Aorta (tissue), 5 donors: ENCODE measurements at regions not wholly inside any gene's neighbourhood (a gene's known extent, or its start where the extent isn't known, plus 50 kb on each side); places are given as distances from the start of the nearest gene placed in this dataset.

Experiments
- ATAC-seq: fragments of 200-7000 bp; cut with Tn5 transposase; one replicate; pipeline ENCODE4 v1.9.1; 2022; ENCODE audit warnings: moderate library complexity; ENCODE audit not compliant: low FRiP score
- DNase-seq, 2 donors: peaks; one replicate each; pipeline ENCODE4 v3.0.0-alpha.2; 2020
- H3K27ac ChIP-seq, 2 donors: one replicate each; pipeline ENCODE4 v1.5.1; 2013; ENCODE audit warnings: low read length in 2 of 2, mild to moderate bottlenecking in 2 of 2, moderate library complexity in 2 of 2, control low read depth in 1 of 2, inconsistent platforms in 1 of 2, low read depth in 1 of 2
- H3K27me3 ChIP-seq, 2 donors: one replicate each; pipeline ENCODE4 v1.6.1; 2013; ENCODE audit warnings: control low read depth in 1 of 2, low read length in 1 of 2, mild to moderate bottlenecking in 1 of 2, moderate library complexity in 1 of 2; ENCODE audit not compliant: insufficient read depth in 2 of 2, control insufficient read depth in 1 of 2
- H3K36me3 ChIP-seq, 2 donors: one replicate each; pipeline ENCODE4 v1.6.1; 2013; ENCODE audit warnings: control low read depth in 1 of 2, low read length in 1 of 2, mild to moderate bottlenecking in 1 of 2; ENCODE audit not compliant: insufficient read depth in 2 of 2, control insufficient read depth in 1 of 2
- H3K4me1 ChIP-seq, 2 donors: one replicate each; pipeline ENCODE4 v1.6.1; 2013; ENCODE audit warnings: low read length in 2 of 2, control low read depth in 1 of 2, mild to moderate bottlenecking in 1 of 2, moderate library complexity in 1 of 2; ENCODE audit not compliant: insufficient read depth in 2 of 2, control insufficient read depth in 1 of 2
- H3K4me3 ChIP-seq, 2 donors: one replicate each; pipeline ENCODE4 v1.5.1; 2013; ENCODE audit warnings: low read length in 2 of 2, control low read depth in 1 of 2, mild to moderate bottlenecking in 1 of 2
- H3K9me3 ChIP-seq: one replicate; pipeline ENCODE4 v1.6.1; 2013; ENCODE audit warnings: mild to moderate bottlenecking, low read length; ENCODE audit not compliant: control insufficient read depth
- WGBS, 2 donors: extraction: QIAGEN DNeasy Blood & Tissue Kit; methylation state at CpG; one replicate each; pipeline ENCODE4 v1.1.7; 2013; 5-methylcytosine and 5-hydroxymethylcytosine counted together
- intact Hi-C, 2 donors: fragments of 100-400 bp; cut with DNase I; formaldehyde crosslinking; loops; one replicate each; pipeline versions ENCODE4 v1.14.2 to v1.15.0; 2022
- donor health status: healthy with polysubstance abuse.
- donor health status: Bipolar disorder and iron deficiency.
- donor health status: DM: no; HTN: no; CAD: no.
- donor health status: DM: no; HTN: no; CAD: no.
- donor health status: DM: yes; HTN: yes; CAD: no.

DNA sequence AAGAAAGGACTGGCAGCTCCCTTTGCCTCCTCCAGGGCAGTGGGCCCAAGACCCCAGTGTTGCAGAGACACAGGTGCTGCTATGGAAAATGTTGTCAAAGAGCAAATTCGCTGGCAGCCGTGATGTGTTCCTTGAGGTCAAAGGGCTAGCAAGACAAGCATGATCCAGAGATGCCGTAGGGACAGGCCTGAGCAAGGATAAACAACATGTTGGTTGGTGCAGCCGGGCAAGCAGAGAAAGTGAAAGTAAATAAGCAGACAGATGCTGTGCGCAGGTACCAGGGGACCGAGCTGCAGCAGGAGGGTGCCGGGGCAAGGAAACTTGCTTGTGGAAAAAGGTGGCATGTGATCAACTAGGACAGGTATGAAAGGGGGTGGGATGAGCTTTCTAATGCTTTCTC lies 125.5 kb upstream of the NECTIN1 start:
- Histone ChIP-seq H3K4me3 (no peak overlapping the region), H3K36me3 (no peaks in the 10 kb centered on the region), H3K4me1 (no peaks in the 10 kb centered on the region), H3K9me3 (no peaks in the 10 kb centered on the region), H3K27me3 (no peaks in the 10 kb centered on the region), H3K27ac (no peak overlapping the region)
- no peak for DNase-seq
- intact Hi-C loops, result no loop called here
- WGBS, 2 donors, result 66 to 83% methylated on average over 7 of the region's 7 CpGs
- no peak for ATAC-seq

DNA sequence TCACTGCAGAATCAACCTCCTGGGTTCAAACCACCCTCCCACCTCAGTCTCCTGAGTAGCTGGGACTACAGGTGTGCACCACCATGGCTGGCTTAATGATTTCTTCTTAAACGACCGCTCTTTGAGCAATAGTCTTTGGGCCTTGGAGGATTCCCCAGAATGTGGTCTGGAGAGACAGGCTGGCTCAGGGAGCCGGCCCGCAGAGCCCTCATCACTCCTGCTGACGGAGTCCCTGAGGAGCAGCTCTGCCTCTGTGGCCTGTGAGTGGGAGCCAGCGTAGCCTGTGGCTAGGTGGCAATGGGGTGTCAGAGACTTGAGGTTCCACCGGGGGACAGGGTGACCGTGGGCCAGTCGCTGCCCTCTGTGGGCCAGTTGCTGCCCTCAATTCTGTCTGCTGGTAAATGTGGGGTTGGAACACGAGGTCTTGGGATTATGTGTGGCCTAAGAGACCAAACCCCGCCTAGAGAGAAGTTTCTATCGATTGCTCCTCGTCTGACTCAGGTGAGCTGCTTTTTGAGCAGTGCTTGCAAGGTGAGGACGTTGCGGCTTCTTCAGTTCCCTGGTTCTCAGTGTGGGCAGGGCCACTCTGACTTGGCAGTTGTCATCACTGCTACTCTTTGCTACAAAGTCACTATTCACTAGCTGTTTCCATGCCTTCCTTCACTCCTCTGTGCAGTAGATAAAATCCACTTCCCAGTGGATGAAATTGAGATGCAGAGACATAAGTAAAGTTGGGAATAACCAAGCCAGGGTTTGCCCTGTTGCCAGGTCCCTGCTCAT lies 124.8 kb upstream of the NECTIN1 start:
- Histone ChIP-seq H3K27ac (no peak overlapping the region), H3K27me3 (no peaks in the 10 kb centered on the region), H3K4me3 (no peak overlapping the region), H3K4me1 (no peaks in the 10 kb centered on the region), H3K36me3 (no peaks in the 10 kb centered on the region), H3K9me3 (no peaks in the 10 kb centered on the region)
- intact Hi-C loops, result no loop called here
- ATAC-seq (no peak), DNase-seq (no peak)
- 94 to 95% methylated on average over 15 of the region's 15 CpGs for WGBS, 2 donors

DNA sequence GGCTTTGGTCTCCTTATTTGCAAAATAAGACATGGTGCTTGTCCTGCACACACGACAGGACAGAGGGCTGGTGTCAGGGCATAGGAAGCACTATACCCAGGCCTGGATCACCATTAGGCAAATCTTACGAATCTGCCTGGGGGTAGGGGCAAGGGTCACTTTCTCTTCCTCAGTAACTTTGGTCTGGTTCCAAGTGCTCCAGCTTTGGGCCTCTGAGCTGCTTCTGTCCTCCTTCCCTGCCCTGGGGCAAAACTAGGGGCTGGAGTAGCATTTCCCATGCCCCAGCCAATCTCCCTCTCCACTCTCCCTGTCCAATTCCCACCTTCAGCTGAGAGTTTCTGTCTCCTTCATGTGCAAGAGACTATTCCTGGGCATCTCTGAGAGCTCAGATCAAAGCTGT lies 123.7 kb upstream of the NECTIN1 start:
- H3K36me3 ChIP-seq, result no peaks in the 10 kb centered on the region
- no peaks in the 10 kb centered on the region for H3K9me3 ChIP-seq
- no peaks in the 10 kb centered on the region for H3K4me1 ChIP-seq
- no peaks in the 10 kb centered on the region for H3K27me3 ChIP-seq
- ATAC-seq (no peak), DNase-seq (no peak)
- no peak overlapping the region for H3K4me3 ChIP-seq
- intact Hi-C loops, result no loop called here
- WGBS, 2 donors, result 81 to 85% methylated on average over 2 of the region's 2 CpGs
- H3K27ac ChIP-seq, result no peak overlapping the region

DNA sequence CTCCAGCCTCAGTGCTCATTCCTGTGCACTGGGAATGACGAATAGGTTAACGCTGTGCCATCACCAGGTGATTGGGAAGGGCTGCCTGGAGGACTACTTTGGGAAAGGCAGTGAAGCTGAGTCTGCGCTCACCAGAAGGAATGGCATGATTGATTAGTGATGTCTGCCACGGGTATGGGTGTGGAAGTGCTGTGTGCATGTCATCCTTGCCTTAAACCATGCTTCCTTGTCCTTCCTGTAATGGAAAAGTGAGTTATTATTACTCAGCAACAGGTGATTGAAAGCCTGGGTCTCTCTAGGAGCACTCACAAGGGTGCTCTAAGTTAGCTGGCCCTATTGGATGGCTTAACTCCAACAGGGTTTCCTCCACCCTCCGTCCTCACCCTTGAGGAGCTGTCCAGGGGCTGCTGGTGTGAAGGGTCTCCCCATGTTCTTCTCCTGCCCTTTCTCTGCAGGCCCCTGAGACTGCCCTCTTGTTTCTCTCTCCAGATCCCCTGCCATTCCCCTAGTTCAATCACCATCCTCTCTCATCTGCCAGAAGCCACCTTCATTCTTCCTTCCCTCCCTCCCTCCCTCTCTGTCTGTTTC lies 121.9 kb upstream of the NECTIN1 start:
- H3K27ac ChIP-seq, result no peak overlapping the region

DNA sequence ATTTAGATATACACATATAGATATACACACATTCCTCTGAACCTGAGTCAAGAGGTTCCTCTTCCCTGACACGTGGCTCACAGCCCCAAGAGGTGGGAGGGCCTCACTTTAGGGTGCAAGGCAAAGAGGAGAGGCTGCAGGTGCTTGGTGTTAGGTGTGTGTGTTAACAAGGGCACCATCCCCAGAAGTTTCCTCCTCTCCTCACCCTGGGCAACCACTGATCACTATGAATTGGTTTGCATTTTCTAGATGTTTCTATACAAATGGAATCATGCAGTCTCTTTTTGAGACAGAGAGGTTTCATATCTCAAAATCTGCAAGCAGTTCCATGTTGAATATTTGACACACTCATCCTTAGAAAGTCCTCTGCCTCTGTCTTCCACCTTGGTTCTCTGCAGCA lies 120.9 kb upstream of the NECTIN1 start:
- Histone ChIP-seq H3K27me3 (no peaks in the 10 kb centered on the region), H3K36me3 (no peaks in the 10 kb centered on the region), H3K27ac (no peak overlapping the region), H3K4me1 (no peaks in the 10 kb centered on the region), H3K4me3 (no peak overlapping the region), H3K9me3 (peaks cover 7% of the 10 kb centered on the region)
- intact Hi-C loops, result no loop called here
- WGBS, 2 donors, result 41 to 53% methylated on average over 1 of the region's 1 CpG
- DNase-seq, result no peak
- no peak for ATAC-seq

More for the DNA sequence above, 121.9 kb upstream of the NECTIN1 start:
- 74 to 82% methylated on average over 5 of the region's 5 CpGs for WGBS, 2 donors
- intact Hi-C loops, result no loop called here
- Histone ChIP-seq H3K27me3 (no peaks in the 10 kb centered on the region), H3K36me3 (no peaks in the 10 kb centered on the region), H3K4me1 (no peaks in the 10 kb centered on the region), H3K9me3 (peaks cover 6% of the 10 kb centered on the region), H3K4me3 (no peak overlapping the region)
- no peak for ATAC-seq
- no peak for DNase-seq

DNA sequence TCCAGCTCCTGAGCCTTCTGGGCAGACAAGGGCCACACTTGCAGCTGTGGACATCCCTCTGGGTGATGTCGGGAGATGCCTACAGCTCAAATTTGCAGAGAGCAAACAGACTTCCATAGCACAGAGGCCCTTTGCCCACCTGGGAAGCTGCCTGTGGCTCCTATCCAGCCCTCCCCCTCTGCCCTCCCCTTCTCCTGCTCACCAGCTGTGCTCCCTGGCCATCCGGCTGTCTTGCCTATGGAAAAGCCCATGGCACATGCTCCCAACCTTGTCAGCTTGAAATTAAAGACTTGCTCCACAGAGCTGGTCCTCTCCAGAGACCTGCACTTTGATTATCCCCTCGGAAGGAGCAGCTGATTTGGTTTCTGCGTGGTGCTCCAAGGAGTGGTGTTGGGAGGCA lies 118.9 kb upstream of the NECTIN1 start:
- Histone ChIP-seq H3K4me1 (no peaks in the 10 kb centered on the region), H3K9me3 (peaks cover 7% of the 10 kb centered on the region), H3K4me3 (no peak overlapping the region), H3K36me3 (no peaks in the 10 kb centered on the region), H3K27me3 (no peaks in the 10 kb centered on the region), H3K27ac (no peak overlapping the region)
- ATAC-seq (no peak), DNase-seq (no peak)
- 39 to 58% methylated on average over 4 of the region's 4 CpGs for WGBS, 2 donors
- intact Hi-C loops, result no loop called here

DNA sequence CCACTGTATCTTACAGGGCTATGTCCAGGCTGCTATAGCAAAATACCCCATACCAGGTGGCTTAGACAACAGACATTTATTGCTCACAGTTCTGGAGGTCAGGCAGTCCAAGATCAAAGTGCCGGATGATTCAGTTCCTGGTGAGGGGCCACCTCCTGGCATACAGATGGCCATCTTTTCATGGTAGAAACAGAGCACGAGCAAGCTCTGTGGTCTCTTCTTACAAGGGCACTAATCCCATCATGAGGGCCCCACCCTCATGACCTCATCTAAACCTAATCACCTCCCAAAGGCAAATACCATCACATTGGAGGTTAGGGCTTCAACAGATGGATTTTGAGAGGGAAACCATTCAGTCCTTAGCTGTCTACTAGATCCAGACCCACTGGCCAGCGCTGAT lies 117.4 kb upstream of the NECTIN1 start:
- no peaks in the 10 kb centered on the region for H3K27me3 ChIP-seq

DNA sequence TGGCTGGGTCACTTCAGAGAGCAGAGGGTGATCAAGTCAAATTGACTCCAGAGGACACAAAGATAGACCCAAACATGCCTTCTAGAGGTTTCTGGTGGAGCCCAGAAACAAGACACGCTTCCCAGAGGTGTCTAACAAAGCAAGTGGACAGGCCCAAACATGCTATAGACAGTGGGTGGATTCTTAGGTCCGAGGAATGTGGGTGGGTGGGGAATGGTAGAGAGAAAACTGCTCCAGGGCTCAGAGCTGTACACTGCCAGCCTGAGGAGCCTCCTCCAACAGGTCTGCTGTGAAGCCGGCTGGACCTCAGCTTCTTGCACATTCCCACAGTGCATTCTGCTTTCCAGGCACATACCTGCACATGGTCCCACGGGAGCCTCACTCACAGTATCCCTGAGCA lies 116.8 kb upstream of the NECTIN1 start:
- Histone ChIP-seq H3K9me3 (peaks cover 7% of the 10 kb centered on the region), H3K4me1 (no peaks in the 10 kb centered on the region), H3K27ac (no peak overlapping the region), H3K4me3 (no peak overlapping the region), H3K27me3 (no peaks in the 10 kb centered on the region), H3K36me3 (no peaks in the 10 kb centered on the region)
- ATAC-seq, result no peak
- no peak for DNase-seq
- 91 to 92% methylated on average over 4 of the region's 4 CpGs for WGBS, 2 donors
- intact Hi-C loops, result no loop called here

More for the DNA sequence above, 117.4 kb upstream of the NECTIN1 start:
- peaks cover 7% of the 10 kb centered on the region for H3K9me3 ChIP-seq
- intact Hi-C loops, result no loop called here
- H3K4me1 ChIP-seq, result no peaks in the 10 kb centered on the region
- H3K4me3 ChIP-seq, result no peak overlapping the region
- ATAC-seq, result no peak
- no peak overlapping the region for H3K27ac ChIP-seq
- WGBS, 2 donors, result 96 to 99% methylated on average over 3 of the region's 3 CpGs
- DNase-seq, result no peak
- no peaks in the 10 kb centered on the region for H3K36me3 ChIP-seq

DNA sequence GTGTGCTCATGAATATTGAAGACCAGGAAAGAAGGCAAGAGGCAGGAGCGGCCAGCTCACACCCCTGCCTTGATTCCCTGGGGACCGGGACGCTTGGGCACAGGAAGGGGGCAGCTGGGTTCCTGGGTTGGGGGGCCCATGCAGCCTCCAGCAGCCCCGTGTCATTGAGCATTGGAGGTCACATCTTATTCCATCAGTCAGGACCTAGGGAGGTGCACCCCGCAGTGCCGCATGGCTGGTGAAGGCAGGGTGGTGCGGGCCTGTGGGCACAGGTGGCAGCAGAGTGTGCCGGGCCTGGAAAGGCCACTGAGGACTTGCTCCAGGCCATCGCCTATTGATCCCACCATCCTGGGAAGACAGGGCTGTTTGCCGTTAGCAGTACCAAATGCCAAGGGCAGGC lies 116.3 kb upstream of the NECTIN1 start:
- DNase-seq (no peak), ATAC-seq (no peak)
- Histone ChIP-seq H3K9me3 (peaks cover 7% of the 10 kb centered on the region), H3K4me1 (no peaks in the 10 kb centered on the region), H3K4me3 (no peak overlapping the region), H3K27me3 (no peaks in the 10 kb centered on the region), H3K36me3 (no peaks in the 10 kb centered on the region), H3K27ac (no peak overlapping the region)
- WGBS, 2 donors, result 81 to 86% methylated on average over 10 of the region's 10 CpGs
- intact Hi-C loops, result no loop called here
